GM12874 (cell line): ENCODE measurements at regions not wholly inside any gene's neighbourhood (a gene's known extent, or its start where the extent isn't known, plus 50 kb on each side); places are given as distances from the start of the nearest gene placed in this dataset.

ENCODE experiments used
- TF ChIP-seq, protein P1 (sequence below): IDR thresholded peaks from 2 replicates; pipeline ENCODE4 v1.5.1; 2011; ENCODE audit warnings: low read depth, mild to moderate bottlenecking, control low read depth, low read length, moderate library complexity; ENCODE audit not compliant: insufficient read depth

DNA sequence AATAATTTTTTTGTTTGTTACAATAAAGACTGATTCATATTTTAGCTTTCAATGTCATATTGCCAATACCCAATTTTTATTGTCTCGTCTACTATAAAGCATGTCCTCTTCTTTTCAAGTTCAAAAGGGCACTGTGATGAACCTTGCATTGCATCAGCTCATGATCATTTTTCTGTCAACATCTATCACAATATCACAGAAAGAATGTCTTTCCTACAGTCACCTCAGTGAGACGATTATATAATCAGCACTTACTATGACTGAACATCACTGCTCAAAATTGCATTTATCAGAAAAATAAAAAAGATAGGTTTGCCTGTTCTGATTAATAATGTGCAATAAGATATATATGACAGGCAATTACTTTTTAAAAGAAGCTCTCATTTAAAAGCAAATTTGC, 228.7 kb upstream of the LRFN5 start:
- TF ChIP-seq, protein P1, sequence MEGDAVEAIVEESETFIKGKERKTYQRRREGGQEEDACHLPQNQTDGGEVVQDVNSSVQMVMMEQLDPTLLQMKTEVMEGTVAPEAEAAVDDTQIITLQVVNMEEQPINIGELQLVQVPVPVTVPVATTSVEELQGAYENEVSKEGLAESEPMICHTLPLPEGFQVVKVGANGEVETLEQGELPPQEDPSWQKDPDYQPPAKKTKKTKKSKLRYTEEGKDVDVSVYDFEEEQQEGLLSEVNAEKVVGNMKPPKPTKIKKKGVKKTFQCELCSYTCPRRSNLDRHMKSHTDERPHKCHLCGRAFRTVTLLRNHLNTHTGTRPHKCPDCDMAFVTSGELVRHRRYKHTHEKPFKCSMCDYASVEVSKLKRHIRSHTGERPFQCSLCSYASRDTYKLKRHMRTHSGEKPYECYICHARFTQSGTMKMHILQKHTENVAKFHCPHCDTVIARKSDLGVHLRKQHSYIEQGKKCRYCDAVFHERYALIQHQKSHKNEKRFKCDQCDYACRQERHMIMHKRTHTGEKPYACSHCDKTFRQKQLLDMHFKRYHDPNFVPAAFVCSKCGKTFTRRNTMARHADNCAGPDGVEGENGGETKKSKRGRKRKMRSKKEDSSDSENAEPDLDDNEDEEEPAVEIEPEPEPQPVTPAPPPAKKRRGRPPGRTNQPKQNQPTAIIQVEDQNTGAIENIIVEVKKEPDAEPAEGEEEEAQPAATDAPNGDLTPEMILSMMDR, result no peak

DNA sequence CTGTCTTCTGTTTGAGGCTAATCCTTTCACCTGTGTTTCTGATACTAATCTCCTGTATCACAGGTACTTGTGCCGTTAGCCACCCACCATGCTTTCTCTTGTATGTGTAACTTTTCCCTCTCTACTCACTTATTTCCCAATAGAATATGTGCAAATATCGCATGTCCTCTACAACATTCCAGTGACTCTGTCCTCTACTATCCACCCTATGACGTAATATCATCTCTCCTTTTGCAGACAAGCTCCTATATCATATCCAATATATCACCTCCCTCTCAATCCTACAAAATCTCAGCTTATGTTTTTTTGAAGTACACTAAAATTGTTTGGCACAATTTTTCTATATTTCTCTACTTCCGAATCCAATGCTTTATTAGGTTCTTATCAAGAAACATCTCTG, 232.6 kb upstream of the LRFN5 start:
- TF ChIP-seq, protein P1, result no peak

DNA sequence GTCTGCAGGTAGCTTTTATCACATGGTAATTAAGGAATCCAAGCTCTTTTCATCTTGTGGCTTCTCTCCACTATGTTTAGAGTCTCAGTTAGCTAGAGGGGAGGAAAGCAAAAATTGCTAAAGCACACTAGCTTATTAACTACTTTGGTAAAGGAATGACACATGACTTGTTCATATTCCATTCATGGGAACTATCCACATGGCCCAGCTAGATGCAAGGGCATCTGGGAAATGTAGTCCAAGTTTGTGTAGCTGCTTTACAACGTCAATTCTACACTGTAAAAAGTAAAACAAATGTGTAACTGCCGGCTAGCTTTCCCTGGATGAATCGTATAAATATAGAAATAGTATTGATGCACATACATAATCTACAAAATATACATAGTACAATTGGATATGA, 244.5 kb upstream of the LRFN5 start:
- TF ChIP-seq, protein P1, result no peak

DNA sequence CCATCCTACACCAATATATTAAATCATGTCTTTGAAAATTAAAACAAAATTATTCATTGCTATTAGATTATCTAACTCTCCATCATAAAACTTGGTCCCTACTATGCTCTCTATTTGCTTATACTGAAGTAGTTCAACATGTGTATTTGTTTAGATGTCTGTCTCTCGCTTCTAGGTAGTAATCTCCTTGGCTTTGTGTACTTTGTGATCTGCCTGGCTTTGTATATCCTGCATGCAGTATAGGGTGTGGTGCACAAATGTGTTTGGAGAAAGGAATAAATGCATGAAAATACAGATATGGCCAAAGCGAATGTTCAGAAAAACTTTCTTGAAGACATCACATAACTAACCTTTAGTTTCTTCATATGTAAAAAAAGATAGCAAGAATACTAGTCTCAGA, 246.6 kb upstream of the LRFN5 start:
- TF ChIP-seq, protein P1, result no peak

DNA sequence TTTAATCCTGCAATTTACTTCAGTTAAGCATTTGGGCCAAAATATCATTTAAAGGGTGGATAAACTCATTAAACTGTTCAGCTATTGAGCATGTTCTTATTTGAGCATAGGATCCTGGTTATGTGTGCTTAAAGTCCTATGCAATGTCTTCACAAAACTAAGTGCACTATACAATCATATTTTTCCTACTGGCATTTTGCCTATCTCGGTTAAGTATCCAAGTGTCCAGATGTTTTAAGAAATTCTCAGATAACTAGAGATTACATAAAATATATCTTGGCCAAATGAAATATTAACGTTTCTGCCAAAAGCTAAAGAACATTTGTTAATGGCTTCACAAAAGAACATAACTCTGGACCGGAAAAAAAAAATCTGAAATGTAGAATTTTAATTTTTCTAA, 250.8 kb upstream of the LRFN5 start:
- TF ChIP-seq, protein P1, result no peak

DNA sequence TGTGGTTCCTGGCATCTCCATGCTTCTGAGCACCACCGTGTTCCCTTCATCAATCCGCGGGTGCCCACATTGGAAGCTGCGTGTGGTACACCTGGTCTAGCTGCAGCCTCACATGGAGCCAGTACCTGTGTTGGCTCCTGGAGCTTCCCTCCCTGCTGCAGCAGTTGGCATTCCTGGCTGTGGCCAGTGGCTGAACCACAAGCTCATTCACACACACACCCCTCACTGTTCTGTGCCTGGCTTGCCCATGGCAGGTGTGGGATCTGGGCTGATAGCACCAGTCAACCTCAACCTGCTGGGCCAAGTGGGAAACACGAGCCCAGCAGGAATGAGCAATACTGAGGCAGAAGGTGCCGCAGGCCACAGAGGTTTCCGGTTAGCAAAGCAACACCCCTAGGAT, 256.2 kb upstream of the LRFN5 start:
- TF ChIP-seq, protein P1, result no peak

DNA sequence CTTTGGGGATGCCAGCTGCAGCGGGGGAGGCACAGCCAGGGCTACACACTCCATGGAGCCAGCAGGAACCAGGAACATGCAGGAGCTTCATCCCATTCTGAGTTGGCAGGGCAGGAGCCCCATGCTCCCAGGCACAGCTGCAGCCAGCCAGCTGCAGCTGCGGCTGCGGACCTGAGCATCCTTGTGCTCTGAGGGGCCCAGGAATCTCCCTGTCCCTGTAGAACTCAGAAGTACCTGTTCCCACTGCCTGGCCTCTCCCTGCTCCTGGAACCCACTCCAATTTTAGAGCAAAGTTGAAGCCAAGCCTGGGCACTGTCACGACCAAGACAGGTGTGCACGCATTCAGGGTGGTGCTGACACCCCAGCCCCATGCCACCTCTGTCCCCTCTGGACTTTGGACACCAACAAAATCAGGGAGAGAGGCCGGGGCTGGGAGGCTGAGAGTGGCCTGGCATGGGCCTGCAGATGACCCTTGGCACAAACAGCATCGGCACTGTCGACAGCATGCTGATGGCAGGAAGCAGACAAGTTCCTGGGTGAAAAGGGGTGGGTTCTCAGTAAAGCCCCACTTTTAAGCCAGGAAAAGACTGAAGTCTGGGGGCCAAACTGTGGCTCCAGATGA, 257.3 kb upstream of the LRFN5 start:
- TF ChIP-seq, protein P1, result no peak

DNA sequence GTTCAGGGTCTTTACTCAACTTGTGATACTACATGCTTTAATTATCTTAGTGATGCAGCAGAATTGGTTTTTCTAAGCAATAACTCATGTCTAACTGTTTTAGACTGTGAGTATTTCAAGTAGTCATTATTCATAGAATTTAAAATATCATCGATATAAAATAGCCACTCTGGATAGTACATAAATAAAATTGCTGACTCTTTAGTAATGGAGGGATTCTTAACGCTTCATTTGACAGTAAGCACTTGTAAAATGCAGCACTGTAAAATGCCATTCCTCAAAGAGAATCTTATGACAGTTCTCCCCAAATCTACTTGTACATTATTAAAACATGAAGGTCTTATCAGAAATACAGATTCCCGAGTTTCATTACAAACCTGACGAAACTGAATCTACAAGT, 262.8 kb upstream of the LRFN5 start:
- TF ChIP-seq, protein P1, result no peak
